NCI-H226 (cell line): ENCODE measurements at regions not wholly inside any gene's neighbourhood (a gene's known extent, or its start where the extent isn't known, plus 50 kb on each side); places are given as distances from the start of the nearest gene placed in this dataset.

Experiments
- DNase-seq: peaks from one replicate; pipeline ENCODE4 v3.0.0-alpha.2; 2015

DNA sequence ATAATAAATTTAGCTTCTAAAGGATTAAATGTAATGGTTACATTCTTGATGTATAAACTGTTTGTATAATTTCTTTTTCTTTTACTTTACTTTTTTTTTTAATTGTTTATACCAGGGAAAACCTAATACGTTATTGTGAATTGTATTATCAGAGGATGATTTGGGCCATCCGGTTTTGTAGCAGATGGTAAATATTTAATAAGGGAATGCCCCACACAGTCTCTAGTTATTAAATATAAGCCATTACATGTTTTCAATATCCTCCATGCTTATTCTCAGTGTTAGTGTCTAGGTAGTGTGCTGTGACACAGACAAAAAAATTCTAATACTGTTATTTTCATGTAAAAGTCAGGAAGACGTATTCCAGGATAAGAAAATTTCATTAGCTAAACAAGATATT, 553.9 kb downstream of the ZNF804A start:
- no peak for DNase-seq

DNA sequence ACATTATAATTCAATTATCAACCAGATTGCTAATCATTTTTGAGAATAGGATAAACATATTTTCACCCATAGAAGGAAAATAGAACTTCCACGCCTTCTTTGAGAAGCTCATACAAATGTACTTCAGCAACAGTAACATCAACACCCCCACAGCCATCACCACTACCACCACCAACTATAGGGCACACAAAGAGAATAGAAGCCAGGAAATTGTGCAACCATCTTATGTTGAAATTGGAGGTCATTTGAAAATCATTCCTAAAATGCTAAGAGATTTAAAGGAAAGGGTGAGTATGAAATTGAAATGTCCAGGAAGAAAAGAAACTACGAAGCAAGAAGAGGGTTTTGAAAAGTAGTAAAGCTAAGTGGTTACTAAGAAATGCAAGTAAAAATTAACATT, 563.4 kb downstream of the ZNF804A start:
- peak; percentile 23 for DNase-seq

DNA sequence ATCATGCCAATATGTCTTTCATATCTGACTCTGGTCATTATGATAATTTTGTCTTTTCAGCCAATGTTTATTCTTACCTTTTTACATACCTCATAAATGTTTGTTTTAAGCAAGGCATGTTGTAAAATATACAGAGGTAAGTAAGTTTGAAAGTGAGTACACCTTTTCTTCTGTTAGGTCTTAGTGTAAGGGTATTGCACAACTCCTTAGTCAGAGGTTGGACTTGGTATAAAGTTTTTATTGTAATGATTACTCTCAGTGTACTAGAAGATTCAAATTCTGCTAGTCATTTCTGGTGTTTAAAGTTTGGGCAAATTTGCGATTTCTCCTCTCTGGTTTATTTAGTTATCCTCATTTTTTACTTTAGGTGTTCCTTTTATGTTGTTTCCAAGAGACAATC, 564.3 kb upstream of the FSIP2 start:
- DNase-seq: no peak

DNA sequence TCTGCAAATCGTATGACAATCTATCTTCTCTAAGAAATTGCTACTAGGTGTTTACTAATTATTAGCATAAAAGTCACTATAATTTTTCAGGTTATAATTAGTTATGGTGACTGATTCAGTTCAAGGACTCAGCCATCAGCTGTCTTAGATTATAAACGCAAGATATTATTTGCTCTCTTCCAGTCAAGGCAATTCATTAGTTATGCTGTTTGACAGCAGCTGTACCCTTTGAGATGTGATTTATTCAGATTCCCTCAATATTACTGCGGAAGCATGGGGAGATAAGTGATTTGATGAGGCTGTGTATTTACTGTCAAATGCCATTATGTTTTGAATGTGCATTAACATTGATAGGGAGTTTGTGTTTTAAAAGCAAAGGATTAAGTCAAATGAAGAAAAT, 558.9 kb upstream of the FSIP2 start:
- DNase-seq: no peak

DNA sequence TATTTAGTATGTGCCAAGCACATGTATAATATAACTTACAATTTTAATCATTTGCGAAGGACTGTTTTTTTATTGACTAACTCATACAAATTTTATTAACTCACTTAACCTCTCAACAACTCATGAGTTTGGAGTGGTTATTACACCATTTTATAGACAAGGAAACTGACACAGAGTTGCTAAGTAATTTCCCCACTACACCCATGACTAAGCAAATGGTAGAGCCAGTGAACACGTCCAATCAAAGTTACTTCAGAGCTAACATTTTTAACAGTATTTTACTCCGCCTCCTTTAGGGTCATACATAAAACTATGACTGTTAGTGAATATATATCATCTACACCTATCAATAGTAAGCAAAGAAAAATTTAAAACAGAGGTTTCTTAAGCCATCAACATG, 556.7 kb upstream of the FSIP2 start:
- DNase-seq: no peak

DNA sequence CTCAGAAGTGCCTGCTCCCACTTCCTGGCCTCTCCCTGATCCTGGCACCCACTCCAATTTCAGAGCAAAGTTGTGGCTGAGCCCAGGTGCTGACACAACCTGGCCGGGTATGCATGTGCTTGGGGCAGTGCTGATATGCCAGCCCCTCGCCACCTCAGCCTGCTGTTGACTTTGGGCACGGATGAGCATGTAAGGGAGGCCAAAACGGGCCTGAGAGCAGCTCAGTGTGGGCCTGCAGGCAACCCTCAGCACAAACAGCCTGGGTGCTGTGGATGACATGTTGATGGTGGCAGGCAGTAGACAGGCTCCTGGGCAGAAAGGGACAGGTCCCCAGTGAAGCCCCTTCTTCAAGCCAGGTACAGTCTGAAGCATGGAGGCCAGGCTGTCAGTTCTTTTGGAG, 553.6 kb upstream of the FSIP2 start:
- DNase-seq: no peak

DNA sequence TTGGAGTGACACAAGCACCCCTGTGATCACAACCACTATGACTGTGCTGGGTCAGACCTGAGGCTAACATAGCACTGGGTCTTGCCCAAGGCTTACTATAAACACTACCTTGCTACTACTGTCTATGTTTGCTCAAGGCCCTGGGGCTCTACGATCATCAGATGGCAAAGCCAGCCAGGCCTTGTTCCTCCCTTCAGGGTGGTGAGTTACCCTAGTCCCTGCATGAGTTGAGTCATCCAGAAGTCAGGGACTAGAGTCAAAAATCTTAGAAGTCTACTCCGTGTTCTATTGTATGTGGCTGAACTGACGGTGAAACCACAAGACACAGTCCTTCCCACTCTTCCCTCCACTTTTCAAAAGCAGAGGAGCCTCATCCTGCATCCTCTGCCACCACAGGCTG, 551.2 kb upstream of the FSIP2 start:
- no peak for DNase-seq

DNA sequence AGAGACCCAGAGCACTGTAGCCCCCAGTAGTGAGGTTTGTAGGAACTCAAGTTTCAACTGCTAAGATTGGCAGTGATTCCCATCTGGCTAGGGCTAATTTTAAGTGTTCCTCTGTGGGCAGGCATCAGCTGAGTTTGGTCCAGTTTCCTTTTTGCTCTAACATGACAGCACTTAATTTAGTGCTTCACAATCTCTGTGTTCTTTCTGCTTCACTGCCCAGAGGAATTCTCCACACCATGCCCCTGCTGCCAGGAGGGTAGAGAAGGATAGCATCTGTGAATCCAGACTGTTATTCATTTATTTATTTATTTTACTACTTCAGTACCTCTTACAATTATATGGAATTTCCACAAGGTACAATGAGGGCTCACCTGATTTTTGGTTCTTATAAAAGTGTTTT, 549.9 kb upstream of the FSIP2 start:
- peak; percentile 42 for DNase-seq

DNA sequence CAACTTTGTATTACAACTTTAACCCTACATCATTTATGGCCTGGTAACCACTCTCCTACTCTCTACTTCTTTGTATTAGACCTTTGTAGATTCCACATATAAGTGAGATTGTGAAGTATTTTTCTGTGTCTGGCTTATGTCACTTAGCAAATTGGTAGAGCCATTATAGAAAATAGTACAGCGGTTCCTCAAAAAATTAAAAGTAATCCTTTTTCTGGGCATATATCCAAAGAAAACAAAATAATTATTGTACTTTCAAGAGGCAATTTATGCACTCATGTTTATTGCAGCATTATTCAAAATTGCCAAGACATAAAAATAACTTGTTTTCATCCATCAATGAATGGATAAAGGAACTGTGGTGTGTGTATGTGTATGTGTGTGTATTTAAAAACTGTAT, 537.5 kb upstream of the FSIP2 start:
- no peak for DNase-seq

DNA sequence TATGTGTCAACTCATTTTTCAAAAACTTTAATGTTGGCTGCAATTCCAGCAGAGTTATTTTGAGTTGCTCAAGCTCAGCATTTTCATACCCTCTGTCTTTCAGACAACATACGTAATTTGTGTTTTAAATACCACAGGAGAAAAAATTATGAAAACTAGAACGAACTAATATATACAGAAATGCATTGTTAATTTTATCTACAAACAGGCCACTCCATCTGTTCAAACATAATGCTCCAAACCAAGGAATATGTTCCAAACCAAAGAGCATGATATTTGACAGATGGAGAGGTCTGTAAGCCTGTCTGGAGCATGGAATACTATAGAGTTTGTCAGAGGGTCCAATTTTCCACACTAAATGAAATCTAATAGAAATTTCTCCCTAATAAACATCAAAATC, 536.2 kb upstream of the FSIP2 start:
- no peak for DNase-seq

DNA sequence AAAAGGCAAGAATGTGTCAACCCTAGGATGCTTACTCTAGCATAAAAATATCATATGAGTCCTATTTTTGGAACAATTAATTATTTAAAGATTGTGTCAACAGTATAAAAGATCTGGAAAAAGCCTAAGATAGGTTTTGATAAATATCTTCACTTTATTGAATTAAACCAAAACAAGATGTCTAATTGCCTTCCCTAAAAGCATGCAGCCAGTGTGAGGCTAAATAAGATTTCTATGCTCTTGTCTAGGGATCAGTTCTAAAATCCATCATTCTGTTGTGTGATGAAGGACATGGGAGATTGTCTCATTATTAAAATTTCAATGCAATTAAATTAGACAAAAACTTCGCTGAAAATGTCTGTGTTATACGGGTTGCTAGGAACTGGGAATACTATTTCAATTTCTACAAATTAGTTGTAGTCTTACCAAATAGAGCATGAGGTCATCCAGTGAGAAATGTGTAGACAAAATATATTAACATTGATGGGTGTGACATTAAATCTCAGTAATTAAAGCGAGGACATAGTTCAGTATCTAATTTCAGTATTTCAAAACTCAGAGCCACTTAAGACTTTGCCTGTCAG, 535.6 kb upstream of the FSIP2 start:
- DNase-seq: no peak

DNA sequence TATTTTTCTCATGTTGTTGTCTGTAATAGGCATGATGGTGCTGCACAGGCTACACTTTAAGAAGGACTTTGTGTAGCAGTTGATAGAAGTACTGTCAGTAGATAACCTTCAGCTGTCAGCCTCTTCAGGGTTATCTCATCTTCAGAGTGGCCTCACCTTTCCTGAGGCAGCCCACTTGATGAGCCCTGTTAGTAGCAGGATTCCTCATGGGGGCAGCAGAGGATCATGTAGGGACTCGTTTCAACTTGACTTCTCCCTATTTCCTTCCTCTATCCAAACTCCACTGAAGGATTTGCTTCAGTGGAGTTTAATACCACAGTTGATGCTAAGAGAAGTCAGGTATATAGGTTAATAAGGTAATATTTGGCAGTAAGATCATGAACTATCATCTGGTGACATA, 530.3 kb upstream of the FSIP2 start:
- DNase-seq: peak; percentile 20

DNA sequence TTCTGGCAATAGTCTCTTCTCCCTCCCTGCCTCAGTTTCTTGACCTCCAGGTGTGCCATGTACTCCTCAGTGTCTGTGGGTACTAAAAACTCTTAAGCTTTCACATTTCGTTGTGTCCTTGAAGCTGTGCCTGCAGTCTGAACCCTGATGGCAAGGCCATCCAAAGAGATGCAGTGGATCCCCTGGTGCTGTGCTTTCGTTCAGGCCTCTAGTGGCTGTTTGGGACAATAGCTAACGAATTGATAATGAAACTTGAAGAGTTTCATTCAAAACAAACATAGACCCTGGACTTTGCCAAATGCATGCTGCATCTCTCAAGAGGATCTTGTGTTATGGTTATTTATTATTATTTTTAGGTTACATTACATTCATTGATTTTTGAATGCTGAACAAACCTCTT, 523.1 kb upstream of the FSIP2 start:
- no peak for DNase-seq

DNA sequence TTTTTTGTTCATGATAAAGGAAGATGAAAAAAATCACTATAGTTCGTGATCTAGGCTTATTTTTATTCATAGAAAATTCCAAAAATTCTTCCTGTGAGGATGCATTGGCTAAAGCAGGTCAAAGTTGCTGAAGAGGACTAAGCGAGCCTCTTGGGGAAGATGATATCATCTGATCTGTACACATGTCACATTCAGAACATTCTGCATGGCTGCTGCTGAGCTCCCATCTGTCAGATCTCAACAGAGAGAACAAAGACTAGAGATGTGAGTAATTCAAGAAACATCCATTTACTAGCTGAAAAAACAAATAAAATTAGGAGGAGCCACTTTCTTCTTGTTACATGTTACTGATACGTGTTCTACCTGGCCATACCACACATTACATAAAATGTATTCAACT, 518.6 kb upstream of the FSIP2 start:
- no peak for DNase-seq

DNA sequence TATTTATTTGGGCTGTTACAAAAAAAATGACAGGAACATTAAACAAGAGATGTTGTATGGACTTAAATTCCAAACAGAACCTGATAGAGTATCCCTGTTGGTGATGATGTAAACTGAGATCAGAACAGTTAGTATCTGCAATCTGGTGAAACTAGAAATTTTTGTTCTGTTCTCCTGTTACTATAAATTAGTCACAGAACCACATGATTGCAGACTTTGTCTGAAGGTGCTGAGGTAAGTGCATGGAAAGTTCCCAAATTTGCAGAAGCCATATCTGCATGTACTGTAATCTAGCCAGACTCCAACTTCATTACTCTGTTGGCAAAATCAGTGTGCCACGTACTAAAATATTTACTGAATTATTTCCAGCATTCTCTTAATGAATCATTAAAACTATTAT, 516.3 kb upstream of the FSIP2 start:
- DNase-seq: no peak

DNA sequence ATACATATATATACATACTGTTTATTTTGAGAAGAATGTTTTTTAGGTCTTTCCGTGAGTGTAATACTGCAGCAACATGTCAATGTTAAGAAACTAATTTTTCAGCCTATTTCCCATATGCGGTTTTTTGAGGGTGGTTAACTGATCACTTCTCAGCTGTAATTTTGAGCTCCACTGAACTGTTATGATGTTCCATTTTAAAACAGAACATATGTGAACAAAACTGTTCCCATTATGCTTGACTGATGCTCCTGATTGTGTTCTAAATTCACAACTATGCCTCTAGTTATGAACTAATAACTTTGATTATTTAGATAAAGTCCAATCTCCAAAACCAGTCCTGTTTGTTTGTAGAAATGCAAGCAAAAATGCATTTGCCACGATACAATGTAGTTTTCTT, 511.2 kb upstream of the FSIP2 start:
- no peak for DNase-seq

DNA sequence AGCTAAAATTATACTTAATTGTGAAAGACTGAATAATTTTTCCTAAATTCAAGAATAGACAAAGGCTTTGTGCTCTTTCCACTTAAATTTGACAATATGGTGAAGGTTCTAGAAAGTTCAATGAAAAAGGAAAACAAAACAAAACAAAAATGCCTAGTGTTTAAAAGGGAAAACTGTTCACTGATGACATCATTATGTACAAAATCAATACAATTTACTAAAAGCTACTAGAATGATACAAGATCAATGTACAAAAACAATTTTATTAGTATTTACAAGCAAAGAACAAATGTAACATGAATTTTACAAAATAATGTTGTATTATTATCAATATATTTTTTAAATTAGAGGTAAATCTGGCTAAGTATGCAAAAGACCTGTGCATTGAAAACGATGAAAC, 499.1 kb upstream of the FSIP2 start:
- DNase-seq: no peak

DNA sequence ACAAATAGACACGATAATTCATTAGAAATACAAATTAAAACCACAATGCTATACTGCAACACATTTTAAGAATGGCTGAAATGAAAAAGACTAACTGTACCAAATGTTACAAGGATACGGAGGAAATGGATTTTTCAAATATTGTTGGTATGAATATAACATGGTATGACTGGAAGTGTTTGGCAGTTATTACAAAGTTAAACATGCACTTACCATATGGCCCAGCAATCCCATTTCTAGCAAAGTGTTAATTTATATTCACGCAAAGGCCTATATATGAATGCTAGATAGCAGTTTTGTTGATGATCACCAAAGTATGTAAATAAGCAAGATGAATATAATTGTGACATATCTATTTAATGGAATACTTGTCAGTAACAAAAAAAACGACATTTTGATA, 497.8 kb upstream of the FSIP2 start:
- DNase-seq: no peak

DNA sequence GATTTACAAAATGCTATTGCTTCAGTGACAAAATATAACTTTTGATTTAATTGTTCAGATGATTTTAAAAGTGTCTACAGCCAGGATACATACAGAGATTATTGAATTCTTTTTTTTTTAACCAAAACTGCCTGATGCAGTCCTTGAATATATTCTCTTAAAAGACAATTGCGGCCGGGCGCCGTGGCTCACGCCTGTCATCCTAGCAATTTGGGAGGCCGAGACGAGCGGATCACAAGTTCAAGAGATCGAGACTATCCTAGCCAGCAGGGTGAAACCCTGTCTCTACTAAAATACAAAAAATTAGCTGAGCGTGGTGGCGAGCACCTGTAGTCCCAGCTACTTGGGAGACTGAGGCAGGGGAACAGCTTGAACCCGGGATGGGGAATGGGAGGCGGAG, 497.0 kb upstream of the FSIP2 start:
- DNase-seq: no peak

DNA sequence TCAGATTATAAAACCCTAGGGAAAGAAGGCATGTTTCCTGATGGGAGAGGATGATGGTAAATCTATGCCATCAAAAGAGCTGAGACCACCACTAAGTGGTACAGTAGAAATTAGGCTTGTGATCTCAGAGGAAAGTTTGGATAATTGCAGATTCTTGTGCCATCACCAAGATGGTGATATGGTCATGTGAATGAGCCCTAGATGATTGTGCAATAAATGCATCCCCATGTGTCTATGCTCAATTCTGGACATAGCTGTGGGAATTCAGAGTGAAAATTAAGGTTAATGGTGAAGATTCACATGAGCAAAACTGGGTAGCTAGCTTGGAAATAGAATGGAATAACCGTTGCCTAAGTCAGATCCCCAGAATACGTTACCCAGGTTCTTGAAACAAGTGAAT, 496.1 kb upstream of the FSIP2 start:
- no peak for DNase-seq

DNA sequence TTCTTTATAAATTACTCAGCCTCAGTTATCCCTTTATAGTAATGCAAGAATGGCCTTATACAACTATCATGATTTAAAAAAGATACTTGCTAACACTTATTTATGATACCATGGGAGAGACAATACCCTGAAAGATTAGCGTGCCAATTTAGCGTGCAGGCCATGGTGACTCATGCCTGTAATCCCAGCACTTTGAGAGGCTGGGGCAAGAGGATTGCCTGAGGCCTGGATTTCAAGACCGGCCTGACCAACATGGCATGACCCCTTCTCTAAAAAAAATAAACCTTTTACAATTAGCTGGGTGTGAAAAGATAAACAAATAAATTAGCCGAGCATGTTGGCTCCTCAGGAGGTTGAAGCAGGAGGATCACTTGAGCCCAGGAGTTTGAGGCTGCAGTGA, 493.4 kb upstream of the FSIP2 start:
- DNase-seq: no peak

DNA sequence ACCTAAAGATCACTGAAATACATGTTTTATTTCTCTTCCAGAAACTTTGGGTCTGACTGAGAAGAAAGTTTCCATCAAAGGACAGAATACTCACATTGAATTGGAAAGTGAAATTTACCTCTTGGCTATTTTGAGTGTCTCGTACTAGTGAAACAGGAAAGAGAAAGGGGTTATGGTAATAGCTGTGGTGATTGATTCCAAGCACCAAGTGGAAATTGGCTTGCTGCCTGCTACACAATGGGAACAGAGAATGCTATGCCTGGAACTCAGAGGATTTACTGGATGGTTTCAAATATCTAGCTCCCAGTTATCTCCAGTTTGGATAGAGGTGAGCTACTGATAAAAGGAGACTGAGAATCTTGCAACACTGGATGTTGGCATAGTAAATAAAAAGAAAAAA, 492.8 kb upstream of the FSIP2 start:
- peak; percentile 61 for DNase-seq

DNA sequence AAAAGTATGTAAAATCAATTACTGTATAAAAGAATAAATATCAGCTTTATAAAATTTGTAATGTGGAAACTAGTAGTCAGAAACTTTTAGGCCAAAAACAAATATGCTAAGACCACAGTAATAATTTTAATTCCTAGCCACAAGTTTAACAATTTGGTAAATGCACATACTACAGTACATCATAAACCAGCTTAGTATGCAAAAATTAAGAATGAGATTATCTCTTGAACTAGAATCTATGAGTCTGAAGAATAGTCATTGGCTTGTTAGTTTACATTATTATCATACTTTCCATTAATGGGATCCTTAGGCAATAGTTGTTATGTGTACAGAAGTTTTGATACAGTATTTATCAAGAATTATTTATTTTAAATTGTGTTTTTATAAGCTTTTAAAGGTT, 491.9 kb upstream of the FSIP2 start:
- no peak for DNase-seq

DNA sequence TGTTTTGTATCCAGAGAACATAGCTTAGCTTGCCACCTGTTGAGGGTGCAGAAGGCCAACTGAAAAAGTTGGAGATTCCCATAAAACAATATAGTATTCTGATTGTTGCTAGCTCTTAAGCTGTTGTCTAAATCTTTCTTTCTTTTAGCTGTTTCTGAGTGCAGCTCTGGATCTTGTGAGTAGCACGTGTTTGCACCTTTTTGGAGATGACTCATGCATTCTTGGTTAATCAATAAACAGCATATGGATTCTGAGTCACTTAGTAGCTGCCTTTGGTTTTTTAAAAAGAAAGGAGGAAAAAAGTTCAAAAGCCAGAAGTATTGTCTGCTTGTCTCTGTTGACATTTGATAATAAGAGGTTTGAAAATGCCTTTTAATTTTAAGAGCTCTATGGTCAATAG, 483.0 kb upstream of the FSIP2 start:
- no peak for DNase-seq

DNA sequence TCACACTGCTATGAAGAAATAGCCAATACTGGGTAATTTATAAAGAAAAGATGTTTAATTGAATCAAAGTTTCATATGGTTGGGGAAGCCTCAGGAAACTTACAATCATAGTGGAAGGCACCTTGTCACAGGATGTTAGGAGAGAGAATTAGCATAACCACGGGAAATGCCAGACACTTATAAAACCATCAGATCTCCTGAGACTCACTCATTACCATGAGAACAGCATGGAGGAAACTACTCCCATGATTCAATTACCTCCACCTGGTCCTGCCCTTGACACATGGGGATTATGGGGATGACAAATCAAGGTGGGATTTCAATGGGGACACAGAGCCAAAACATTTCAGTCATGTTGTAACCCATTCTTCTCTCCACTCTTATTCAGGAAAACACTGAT, 472.9 kb upstream of the FSIP2 start:
- no peak for DNase-seq

DNA sequence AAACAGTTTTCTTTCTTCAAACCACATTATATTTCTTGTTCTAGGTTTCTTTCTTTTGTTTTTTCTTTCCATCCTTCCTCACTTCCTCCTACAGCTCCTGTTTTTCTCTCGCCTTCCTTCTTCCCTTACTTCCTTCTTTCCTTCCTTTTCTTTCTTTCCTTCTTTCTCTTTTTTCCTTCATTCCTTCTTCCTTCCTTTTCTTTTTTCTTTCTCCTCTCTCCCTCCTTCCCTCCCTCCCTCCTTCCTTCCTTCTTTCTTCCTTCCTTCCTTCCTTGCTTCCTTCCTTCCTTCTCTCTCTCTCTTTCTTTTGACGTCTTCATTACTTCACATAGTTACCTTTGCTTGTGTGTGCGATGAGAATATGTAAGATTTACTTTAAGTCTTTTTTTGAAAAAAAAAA, 470.0 kb upstream of the FSIP2 start:
- no peak for DNase-seq
